ENCODE measurements at regions not wholly inside any gene's neighbourhood (a gene's known extent, or its start where the extent isn't known, plus 50 kb on each side); places are given as distances from the start of the nearest gene placed in this dataset.

- no peak overlapping the region for H3K27ac Mint-ChIP-seq
These were observed 62.0 kb upstream of the LEKR1 start for GRCh38 chr3:156763931-156764720.

GRCh38 chr3:156764751-156765150 lies 61.4 kb upstream of the LEKR1 start:
- DNase-seq = no peak
- Mint-ChIP-seq H3K9me3 (no peaks in the 10 kb centered on the region), H3K36me3 (ENCODE audit: low read depth) (no peaks in the 10 kb centered on the region), H3K27me3 (ENCODE audit: low read depth, poor library complexity) (no peaks in the 10 kb centered on the region), H3K27ac (no peak overlapping the region), H3K4me1 (peaks cover 35% of the 10 kb centered on the region), H3K4me3 (no peak overlapping the region)
- no peak for TF ChIP-seq CTCF (IDR thresholded peaks at IDR 0.05)

More at GRCh38 chr3:156763931-156764720, 62.0 kb upstream of the LEKR1 start:
- Mint-ChIP-seq H3K4me3 (no peak overlapping the region), H3K27me3 (ENCODE audit: low read depth, poor library complexity) (no peaks in the 10 kb centered on the region), H3K9me3 (no peaks in the 10 kb centered on the region), H3K36me3 (ENCODE audit: low read depth) (no peaks in the 10 kb centered on the region), H3K4me1 (peaks cover 35% of the 10 kb centered on the region)
- no peak for DNase-seq
- TF ChIP-seq CTCF (IDR thresholded peaks at IDR 0.05) = no peak

GRCh38 chr3:156768390-156768789 lies 57.8 kb upstream of the LEKR1 start:
- Mint-ChIP-seq H3K27me3 (ENCODE audit: low read depth, poor library complexity) (no peaks in the 10 kb centered on the region), H3K36me3 (ENCODE audit: low read depth) (no peaks in the 10 kb centered on the region), H3K9me3 (no peaks in the 10 kb centered on the region), H3K4me3 (no peak overlapping the region), H3K27ac (no peak overlapping the region), H3K4me1 (peaks cover 14% of the 10 kb centered on the region)
- no peak for TF ChIP-seq CTCF (IDR thresholded peaks at IDR 0.05)
- DNase-seq = no peak

- H3K4me3 Mint-ChIP-seq = no peak overlapping the region
- no peak for TF ChIP-seq CTCF (IDR thresholded peaks at IDR 0.05)
- no peak for DNase-seq
- peaks cover 6% of the 10 kb centered on the region for H3K4me1 Mint-ChIP-seq
- H3K27ac Mint-ChIP-seq = no peak overlapping the region
- no peaks in the 10 kb centered on the region for H3K36me3 Mint-ChIP-seq (ENCODE audit: low read depth)
- no peaks in the 10 kb centered on the region for H3K9me3 Mint-ChIP-seq
- no peaks in the 10 kb centered on the region for H3K27me3 Mint-ChIP-seq (ENCODE audit: low read depth, poor library complexity)
These were observed 56.2 kb upstream of the LEKR1 start for GRCh38 chr3:156769721-156770654.

GRCh38 chr3:156770699-156771414 lies 55.3 kb upstream of the LEKR1 start:
- Mint-ChIP-seq H3K4me1 (peaks cover 6% of the 10 kb centered on the region), H3K9me3 (no peaks in the 10 kb centered on the region), H3K27ac (no peak overlapping the region), H3K4me3 (no peak overlapping the region), H3K36me3 (ENCODE audit: low read depth) (no peaks in the 10 kb centered on the region), H3K27me3 (ENCODE audit: low read depth, poor library complexity) (no peaks in the 10 kb centered on the region)
- DNase-seq = no peak
- no peak for TF ChIP-seq CTCF (IDR thresholded peaks at IDR 0.05)

All from nephron progenitor cell (in vitro differentiated cells).